Naive thymus-derived CD4-positive, alpha-beta T cell (primary cell): ENCODE measurements at regions not wholly inside any gene's neighbourhood (a gene's known extent, or its start where the extent isn't known, plus 50 kb on each side); places are given as distances from the start of the nearest gene placed in this dataset.

ENCODE experiments used
- ATAC-seq: fragments of 150-1000 bp; cut with Tn5 transposase; 2 replicates; pipeline ENCODE4 v1.10.0; 2021; ENCODE audit warnings: mild to moderate bottlenecking, moderate library complexity
- CTCF ChIA-PET: fragments of 350-600 bp; sonication (Branson Sonifier 250); formaldehyde crosslinking; loops from one replicate; lab custom pipeline; 2021; ENCODE audit warnings: antibody characterized with exemption; lab: Charles Lee
- POLR2A ChIA-PET: fragments of 350-600 bp; sonication (Branson Sonifier 250); formaldehyde crosslinking; loops from one replicate; lab custom pipeline; 2021; ENCODE audit warnings: antibody characterized with exemption, inconsistent platforms; lab: Charles Lee
- DNase-seq, 9 donors: peaks; one replicate each; pipeline versions ENCODE4 v3.0.0 to v3.0.0-alpha.2; 2020 to 2022; ENCODE audit warnings: mixed read lengths in 1 of 9
- H3K27ac ChIP-seq: one replicate; pipeline ENCODE4 v1.7.0; 2013; ENCODE audit warnings: mild to moderate bottlenecking, low read depth, low read length, moderate library complexity
- H3K27me3 ChIP-seq, 2 donors: one replicate each; pipeline ENCODE4 v1.7.0; 2013; ENCODE audit warnings: low read length in 2 of 2, mild to moderate bottlenecking in 2 of 2, moderate library complexity in 2 of 2; ENCODE audit not compliant: control insufficient read depth in 2 of 2, insufficient read depth in 2 of 2
- H3K36me3 ChIP-seq, 3 experiments: 1 replicate in 2 of 3; 2 replicates in 1 of 3; pipeline ENCODE4 v1.7.0; 2013; ENCODE audit warnings: low read length in 3 of 3, mild to moderate bottlenecking in 3 of 3, moderate library complexity in 1 of 3; ENCODE audit not compliant: insufficient read depth in 3 of 3, control insufficient read depth in 2 of 3
- H3K4me1 ChIP-seq, 2 donors: one replicate each; pipeline ENCODE4 v1.7.0; 2013; ENCODE audit warnings: low read length in 2 of 2, mild to moderate bottlenecking in 2 of 2, moderate library complexity in 1 of 2; ENCODE audit not compliant: control insufficient read depth in 2 of 2, insufficient read depth in 2 of 2
- H3K4me3 ChIP-seq: 2 replicates; pipeline ENCODE4 v1.7.0; 2013; ENCODE audit warnings: mild to moderate bottlenecking, low read length
- H3K9me3 ChIP-seq, 3 experiments: 1 replicate in 2 of 3; 2 replicates in 1 of 3; pipeline ENCODE4 v1.7.0; 2013; ENCODE audit warnings: low read length in 3 of 3; ENCODE audit not compliant: control insufficient read depth in 2 of 3
- H3K27ac Mint-ChIP-seq, 9 donors: one replicate each; pipeline ENCODE4 v1.8.0; 2020 to 2022; ENCODE audit warnings: mixed read lengths in 9 of 9, mild to moderate bottlenecking in 8 of 9, moderate library complexity in 5 of 9, inconsistent platforms in 2 of 9
- H3K27me3 Mint-ChIP-seq, 5 donors: one replicate each; pipeline ENCODE4 v1.8.0; 2021 to 2022; ENCODE audit warnings: mixed read lengths in 5 of 5, mild to moderate bottlenecking in 1 of 5
- H3K36me3 Mint-ChIP-seq, 5 donors: one replicate each; pipeline ENCODE4 v1.8.0; 2020 to 2022; ENCODE audit warnings: mixed read lengths in 5 of 5, mild to moderate bottlenecking in 3 of 5, inconsistent platforms in 1 of 5
- H3K4me1 Mint-ChIP-seq, 7 donors: one replicate each; pipeline ENCODE4 v1.8.0; 2020 to 2022; ENCODE audit warnings: mixed read lengths in 7 of 7, mild to moderate bottlenecking in 3 of 7, inconsistent platforms in 1 of 7
- H3K4me3 Mint-ChIP-seq, 10 donors: one replicate each; pipeline ENCODE4 v1.8.0; 2020 to 2022; ENCODE audit warnings: mild to moderate bottlenecking in 10 of 10, mixed read lengths in 10 of 10, moderate library complexity in 6 of 10, inconsistent platforms in 2 of 10
- H3K9me3 Mint-ChIP-seq, 11 donors: one replicate each; pipeline ENCODE4 v1.8.0; 2020 to 2022; ENCODE audit warnings: mixed read lengths in 11 of 11, mild to moderate bottlenecking in 4 of 11, inconsistent platforms in 1 of 11, moderate library complexity in 1 of 11
- intact Hi-C, 2 donors: fragments of 100-400 bp; cut with micrococcal nuclease; formaldehyde crosslinking; loops; one replicate each; pipeline ENCODE4 v1.15.1; 2023

- Histone ChIP-seq H3K4me3 (no peak overlapping the region), H3K27ac (no peak overlapping the region), H3K27me3 (no peaks in the 10 kb centered on the region), H3K36me3 (no peaks in the 10 kb centered on the region), H3K4me1 (no peaks in the 10 kb centered on the region), H3K9me3 (no peaks in the 10 kb centered on the region)
- peaks cover 0 to 3% (median 0%) of the 10 kb centered on the region in 7 donors for H3K4me1 Mint-ChIP-seq
- intact Hi-C loops = no loop called here
- ATAC-seq (no peak), DNase-seq (no peak)
- CTCF ChIA-PET = no interaction called here
- H3K4me3 Mint-ChIP-seq = no peak overlapping the region
- POLR2A ChIA-PET = no interaction called here
- H3K27me3 Mint-ChIP-seq = peaks cover 0 to 20% (median 3%) of the 10 kb centered on the region in 5 donors
- H3K27ac Mint-ChIP-seq = no peak overlapping the region
- H3K9me3 Mint-ChIP-seq = peaks cover 0 to 25% (median 8%) of the 10 kb centered on the region in 11 donors
- H3K36me3 Mint-ChIP-seq = no peaks in the 10 kb centered on the region
These were observed 224.6 kb downstream of the ARL6IP6 start for GRCh38 chr2:152942940-152943440.

- H3K27ac ChIP-seq = no peak overlapping the region
- DNase-seq = no peak
- no peak overlapping the region for H3K4me3 Mint-ChIP-seq
- H3K27me3 Mint-ChIP-seq = peaks cover 0 to 8% (median 0%) of the 10 kb centered on the region in 5 donors
- no peaks in the 10 kb centered on the region for H3K36me3 ChIP-seq
- H3K9me3 ChIP-seq = no peaks in the 10 kb centered on the region
- H3K36me3 Mint-ChIP-seq = no peaks in the 10 kb centered on the region
- H3K9me3 Mint-ChIP-seq = peaks cover 0 to 2% (median 0%) of the 10 kb centered on the region in 11 donors
- ChIA-PET CTCF (interaction anchor here (1.0 kb wide), 1 partner anchor 10 kb away, joined by 3 read pairs; no protein-coding TSS in a partner anchor), POLR2A (no interaction called here)
- H3K4me1 Mint-ChIP-seq = no peaks in the 10 kb centered on the region
- ATAC-seq = no peak
- no peak overlapping the region for H3K4me3 ChIP-seq
- intact Hi-C loops = no loop called here
- H3K27me3 ChIP-seq = no peaks in the 10 kb centered on the region
- no peaks in the 10 kb centered on the region for H3K4me1 ChIP-seq
- no peak overlapping the region for H3K27ac Mint-ChIP-seq
These were observed 212.1 kb downstream of the ARL6IP6 start for GRCh38 chr2:152930501-152930900.

- Histone ChIP-seq H3K4me3 (no peak overlapping the region), H3K9me3 (no peaks in the 10 kb centered on the region), H3K27ac (no peak overlapping the region), H3K4me1 (no peaks in the 10 kb centered on the region), H3K27me3 (no peaks in the 10 kb centered on the region), H3K36me3 (no peaks in the 10 kb centered on the region)
- Mint-ChIP-seq H3K36me3 (no peaks in the 10 kb centered on the region), H3K4me3 (no peak overlapping the region), H3K9me3 (peaks cover 0 to 2% (median 0%) of the 10 kb centered on the region in 11 donors), H3K27ac (no peak overlapping the region), H3K4me1 (no peaks in the 10 kb centered on the region), H3K27me3 (peaks cover 0 to 8% (median 0%) of the 10 kb centered on the region in 5 donors)
- ATAC-seq (no peak), DNase-seq (no peak)
- ChIA-PET POLR2A (no interaction called here), CTCF (no interaction called here)
- intact Hi-C loops = loop anchor here (5.0 to 10.0 kb wide), 2 partner anchors 548 to 1445 kb away; partner anchors contain the start of gene RPRM (in 1 of the 2)
These were observed 211.2 kb downstream of the ARL6IP6 start for GRCh38 chr2:152929628-152930027.

DNA sequence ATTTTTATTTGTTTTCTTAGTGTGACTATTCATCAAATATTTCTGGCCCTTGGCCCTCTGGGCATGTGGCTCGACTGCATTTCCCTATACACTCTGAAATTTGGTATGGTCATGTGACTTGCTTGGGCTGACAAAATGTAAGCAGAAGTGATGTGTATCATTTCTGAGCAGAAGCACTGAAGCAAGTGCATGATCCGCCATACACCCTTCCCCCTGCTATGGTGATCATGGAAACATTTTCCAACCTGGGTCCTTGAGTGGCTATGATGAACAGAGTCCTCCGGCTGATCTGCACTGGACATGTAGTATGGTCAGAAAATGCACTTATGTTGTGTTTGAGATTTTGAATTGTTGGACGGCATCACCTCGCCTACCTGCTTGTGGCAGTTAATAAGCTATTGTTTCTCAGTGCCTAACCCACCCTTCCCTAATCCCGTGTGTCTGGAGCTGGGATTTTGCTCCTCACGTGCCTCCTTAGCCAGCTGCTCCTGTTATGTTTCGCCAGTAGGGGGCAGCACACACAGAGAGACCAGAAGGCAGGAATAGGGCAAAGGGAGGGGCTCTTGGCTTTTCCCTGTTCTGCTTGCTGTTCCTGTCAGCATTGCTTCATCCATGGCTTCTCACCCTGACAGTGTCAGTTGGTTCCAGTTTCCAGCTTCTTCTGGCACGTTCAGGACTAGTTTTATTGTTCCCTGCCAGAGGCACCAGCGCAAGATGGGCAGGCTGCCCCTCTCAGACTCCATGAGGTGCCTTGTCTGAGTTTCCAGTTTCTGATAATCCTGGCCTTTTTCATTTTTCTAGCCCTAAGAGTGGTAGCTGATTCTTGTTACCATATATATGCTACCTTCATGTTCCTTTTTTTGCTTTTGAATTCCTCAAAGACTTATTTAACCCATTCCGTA is 207.4 kb downstream of the ARL6IP6 start:
- Mint-ChIP-seq H3K9me3 (peaks cover 0 to 3% (median 0%) of the 10 kb centered on the region in 11 donors), H3K4me3 (no peak overlapping the region), H3K27me3 (peaks cover 0 to 11% (median 0%) of the 10 kb centered on the region in 5 donors), H3K4me1 (no peaks in the 10 kb centered on the region), H3K27ac (no peak overlapping the region), H3K36me3 (no peaks in the 10 kb centered on the region)
- H3K27me3 ChIP-seq = no peaks in the 10 kb centered on the region
- DNase-seq = peak in 1 of 9 donors; percentile 40
- no peaks in the 10 kb centered on the region for H3K4me1 ChIP-seq
- no peak overlapping the region for H3K27ac ChIP-seq
- intact Hi-C loops = loop anchor here (1.0 to 10.0 kb wide), 3 partner anchors 552 to 1449 kb away; partner anchors contain the start of gene RPRM (in 1 of the 2)
- ATAC-seq = no peak
- CTCF ChIA-PET = no interaction called here
- POLR2A ChIA-PET = no interaction called here
- no peak overlapping the region for H3K4me3 ChIP-seq
- no peaks in the 10 kb centered on the region for H3K36me3 ChIP-seq
- H3K9me3 ChIP-seq = no peaks in the 10 kb centered on the region

- CTCF ChIA-PET = no interaction called here
- ATAC-seq = no peak
These were observed 206.3 kb downstream of the ARL6IP6 start for GRCh38 chr2:152924722-152925121.

DNA sequence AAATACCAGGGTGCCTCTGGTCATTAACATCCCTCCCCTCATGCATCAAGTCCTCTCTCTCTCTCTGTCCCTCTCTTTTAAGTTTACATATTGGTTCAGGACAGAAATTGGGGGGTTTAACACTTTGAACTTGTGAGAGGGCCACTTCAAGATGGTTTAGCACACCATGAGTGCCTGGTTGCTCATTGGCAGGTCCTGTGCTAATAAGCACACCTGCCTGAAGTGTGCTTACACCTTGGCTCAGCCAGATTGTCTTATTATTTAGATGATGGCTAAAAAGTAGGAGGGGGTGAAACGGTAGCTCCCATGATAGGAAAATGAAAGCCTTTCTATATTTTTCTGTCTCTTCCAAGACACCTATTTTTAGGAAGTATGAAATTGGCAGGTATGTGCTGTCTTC is 205.8 kb downstream of the ARL6IP6 start:
- POLR2A ChIA-PET = no interaction called here
- no peak for DNase-seq
- ATAC-seq = no peak
- no peaks in the 10 kb centered on the region for H3K36me3 ChIP-seq
- Mint-ChIP-seq H3K27me3 (peaks cover 0 to 11% (median 0%) of the 10 kb centered on the region in 5 donors), H3K4me3 (no peak overlapping the region), H3K9me3 (peaks cover 0 to 6% (median 0%) of the 10 kb centered on the region in 11 donors), H3K4me1 (no peaks in the 10 kb centered on the region), H3K36me3 (no peaks in the 10 kb centered on the region), H3K27ac (no peak overlapping the region)
- no peak overlapping the region for H3K27ac ChIP-seq
- H3K27me3 ChIP-seq = no peaks in the 10 kb centered on the region
- intact Hi-C loops = loop anchor here in 1 of 2 donors (10.0 kb wide), 1 partner anchor 1451 kb away; no protein-coding TSS in a partner anchor
- no peaks in the 10 kb centered on the region for H3K9me3 ChIP-seq
- CTCF ChIA-PET = no interaction called here
- H3K4me3 ChIP-seq = no peak overlapping the region
- no peaks in the 10 kb centered on the region for H3K4me1 ChIP-seq

More at GRCh38 chr2:152924722-152925121, 206.3 kb downstream of the ARL6IP6 start:
- Histone ChIP-seq H3K27ac (no peak overlapping the region), H3K27me3 (no peaks in the 10 kb centered on the region), H3K4me1 (no peaks in the 10 kb centered on the region), H3K9me3 (no peaks in the 10 kb centered on the region), H3K4me3 (no peak overlapping the region), H3K36me3 (no peaks in the 10 kb centered on the region)
- DNase-seq = no peak
- intact Hi-C loops = loop anchor here (1.0 to 10.0 kb wide), 3 partner anchors 553 to 1450 kb away; partner anchors contain the start of gene RPRM (in 1 of the 2)
- Mint-ChIP-seq H3K27me3 (peaks cover 0 to 11% (median 0%) of the 10 kb centered on the region in 5 donors), H3K27ac (no peak overlapping the region), H3K4me1 (no peaks in the 10 kb centered on the region), H3K36me3 (no peaks in the 10 kb centered on the region), H3K9me3 (peaks cover 0 to 6% (median 0%) of the 10 kb centered on the region in 11 donors), H3K4me3 (no peak overlapping the region)
- POLR2A ChIA-PET = no interaction called here
